ENCODE measurements at regions not wholly inside any gene's neighbourhood (a gene's known extent, or its start where the extent isn't known, plus 50 kb on each side); places are given as distances from the start of the nearest gene placed in this dataset.

DNA sequence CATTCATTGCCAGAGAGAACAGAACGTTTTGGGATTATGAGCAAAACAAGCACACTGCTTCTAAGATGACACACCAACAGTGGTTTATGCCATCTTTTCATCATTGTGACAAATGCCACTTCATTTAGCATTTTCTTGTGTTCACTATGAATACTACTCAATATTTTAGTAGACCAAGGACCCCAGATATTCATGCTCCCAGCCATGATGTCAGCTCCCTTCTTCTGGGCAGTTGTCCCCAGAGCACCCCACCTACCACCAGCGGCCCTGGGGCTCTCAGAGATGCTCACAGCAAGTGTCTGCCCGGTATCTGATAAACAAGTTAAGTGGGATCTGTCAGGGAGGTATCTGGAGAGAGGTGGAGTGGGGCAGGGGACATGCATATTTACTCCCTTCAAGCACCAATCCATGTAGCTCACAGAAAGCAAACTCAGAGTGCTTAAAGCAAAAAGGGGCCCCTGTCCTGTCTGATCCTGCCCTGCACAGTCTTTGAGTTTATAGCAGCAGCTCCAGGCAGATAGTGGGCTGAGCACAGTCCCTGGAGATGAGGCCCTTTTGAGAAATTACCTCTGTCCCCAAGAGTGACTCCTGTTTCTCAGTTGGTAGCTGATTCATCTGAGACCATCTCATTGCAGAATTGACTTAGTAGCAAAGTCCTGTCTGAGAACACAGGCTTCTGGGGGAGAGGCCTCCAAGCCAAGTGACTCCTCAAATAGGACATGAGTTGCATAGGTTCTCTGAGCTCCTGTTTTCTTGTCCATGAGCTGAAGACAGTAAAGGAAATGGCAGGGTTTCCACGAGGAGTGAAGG, 281.8 kb upstream of the KLF6 start:
- no peak overlapping the region for H3K4me3 ChIP-seq (ENCODE audit: control insufficient read depth, low read depth, low read length)
- TF ChIP-seq, protein P1, sequence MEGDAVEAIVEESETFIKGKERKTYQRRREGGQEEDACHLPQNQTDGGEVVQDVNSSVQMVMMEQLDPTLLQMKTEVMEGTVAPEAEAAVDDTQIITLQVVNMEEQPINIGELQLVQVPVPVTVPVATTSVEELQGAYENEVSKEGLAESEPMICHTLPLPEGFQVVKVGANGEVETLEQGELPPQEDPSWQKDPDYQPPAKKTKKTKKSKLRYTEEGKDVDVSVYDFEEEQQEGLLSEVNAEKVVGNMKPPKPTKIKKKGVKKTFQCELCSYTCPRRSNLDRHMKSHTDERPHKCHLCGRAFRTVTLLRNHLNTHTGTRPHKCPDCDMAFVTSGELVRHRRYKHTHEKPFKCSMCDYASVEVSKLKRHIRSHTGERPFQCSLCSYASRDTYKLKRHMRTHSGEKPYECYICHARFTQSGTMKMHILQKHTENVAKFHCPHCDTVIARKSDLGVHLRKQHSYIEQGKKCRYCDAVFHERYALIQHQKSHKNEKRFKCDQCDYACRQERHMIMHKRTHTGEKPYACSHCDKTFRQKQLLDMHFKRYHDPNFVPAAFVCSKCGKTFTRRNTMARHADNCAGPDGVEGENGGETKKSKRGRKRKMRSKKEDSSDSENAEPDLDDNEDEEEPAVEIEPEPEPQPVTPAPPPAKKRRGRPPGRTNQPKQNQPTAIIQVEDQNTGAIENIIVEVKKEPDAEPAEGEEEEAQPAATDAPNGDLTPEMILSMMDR (IDR thresholded peaks at IDR 0.05; ENCODE audit: control insufficient read depth, insufficient read depth, low read depth, low read length, missing control alignments): no peak
- DNase-seq (ENCODE audit: low read depth): no peak

DNA sequence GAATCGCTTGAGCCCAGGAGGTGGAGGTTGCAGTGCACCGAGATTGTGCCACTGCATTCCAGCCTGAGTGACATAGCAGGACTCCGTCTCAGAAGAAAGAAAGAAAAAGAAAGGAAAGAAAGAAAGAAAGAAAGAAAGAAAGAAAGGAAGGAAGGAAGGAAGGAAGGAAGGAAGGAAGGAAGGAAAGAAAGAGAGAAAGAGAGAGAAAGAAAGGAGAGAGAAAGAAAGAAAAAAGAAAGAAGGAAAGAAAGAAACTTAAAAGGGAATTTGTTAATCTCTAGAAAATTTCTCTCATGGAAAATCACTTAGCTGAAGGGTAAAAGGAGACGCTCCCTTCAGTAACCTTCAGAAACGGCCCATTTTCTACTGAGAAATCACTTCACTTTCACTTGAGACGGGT, 279.5 kb upstream of the KLF6 start:
- DNase-seq (ENCODE audit: low read depth): no peak
- H3K4me3 ChIP-seq (ENCODE audit: control insufficient read depth, low read depth, low read length): no peak overlapping the region
- TF ChIP-seq, protein P1 (IDR thresholded peaks at IDR 0.05; ENCODE audit: control insufficient read depth, insufficient read depth, low read depth, low read length, missing control alignments): no peak

DNA sequence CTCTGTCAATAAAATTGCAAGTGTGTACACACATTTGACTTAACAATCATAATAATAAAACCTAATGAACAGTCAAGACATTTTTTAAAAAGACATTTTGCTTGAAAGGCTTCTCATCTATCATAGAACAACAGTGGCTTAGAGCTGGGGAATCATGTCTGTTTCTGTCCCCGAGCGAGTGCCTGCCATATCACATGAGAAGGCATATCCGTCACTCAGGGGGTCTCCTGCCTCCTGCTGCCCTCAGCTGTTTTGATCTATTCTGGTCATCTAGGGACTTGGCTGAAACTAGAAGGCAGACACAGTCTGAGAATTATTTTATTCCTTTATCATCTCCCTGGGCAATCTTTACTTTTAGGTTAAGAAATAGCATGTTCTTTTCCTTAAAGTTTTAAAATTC, 278.7 kb upstream of the KLF6 start:
- no peak for DNase-seq (ENCODE audit: low read depth)
- TF ChIP-seq, protein P1 (IDR thresholded peaks at IDR 0.05; ENCODE audit: control insufficient read depth, insufficient read depth, low read depth, low read length, missing control alignments): no peak

DNA sequence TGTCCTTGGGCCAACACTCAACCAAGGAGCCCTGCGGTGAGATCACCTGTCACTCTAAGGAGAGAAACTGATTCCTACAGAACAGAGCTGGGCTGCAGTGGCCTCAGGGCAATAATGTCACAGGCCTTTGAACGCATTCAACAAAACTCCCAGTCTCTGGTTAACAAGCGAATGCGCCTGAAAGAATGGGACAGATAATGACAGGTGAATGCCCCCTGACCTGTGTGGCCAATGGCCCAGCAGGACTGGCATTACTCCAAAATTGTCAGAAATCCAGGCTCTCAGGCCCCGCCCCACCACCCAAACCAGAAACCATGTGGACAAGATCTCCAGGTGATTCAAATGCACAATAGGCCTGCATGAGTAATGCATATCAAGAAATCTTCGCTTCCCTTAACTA, 277.7 kb upstream of the KLF6 start:
- TF ChIP-seq, protein P1 (IDR thresholded peaks at IDR 0.05; ENCODE audit: control insufficient read depth, insufficient read depth, low read depth, low read length, missing control alignments): no peak
- no peak overlapping the region for H3K4me3 ChIP-seq (ENCODE audit: control insufficient read depth, low read depth, low read length)

More for the DNA sequence above, 278.7 kb upstream of the KLF6 start:
- no peak overlapping the region for H3K4me3 ChIP-seq (ENCODE audit: control insufficient read depth, low read depth, low read length)

DNA sequence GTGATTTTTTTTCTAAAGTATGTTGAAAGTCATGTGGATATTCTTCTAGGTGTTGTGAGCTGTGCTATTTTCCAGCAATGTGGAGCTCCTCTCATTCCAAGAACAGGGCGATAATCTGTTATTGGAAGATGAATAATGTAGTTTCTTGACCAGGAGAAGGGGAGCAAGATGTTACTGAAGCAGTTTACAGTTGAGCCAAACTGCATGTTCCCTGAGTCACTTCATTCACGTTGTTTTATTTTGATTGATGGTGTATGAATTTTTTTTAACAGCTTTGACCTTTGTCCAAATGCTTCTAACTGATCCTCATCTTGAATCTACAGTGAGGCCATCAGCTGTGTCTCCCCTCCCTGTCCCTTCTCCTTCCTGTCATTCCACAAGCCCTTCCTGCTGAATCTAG, 277.1 kb upstream of the KLF6 start:
- TF ChIP-seq, protein P1 (IDR thresholded peaks at IDR 0.05; ENCODE audit: control insufficient read depth, insufficient read depth, low read depth, low read length, missing control alignments): no peak
- DNase-seq (ENCODE audit: low read depth): no peak
- no peak overlapping the region for H3K4me3 ChIP-seq (ENCODE audit: control insufficient read depth, low read depth, low read length)

More for the DNA sequence above, 277.7 kb upstream of the KLF6 start:
- DNase-seq (ENCODE audit: low read depth): no peak

DNA sequence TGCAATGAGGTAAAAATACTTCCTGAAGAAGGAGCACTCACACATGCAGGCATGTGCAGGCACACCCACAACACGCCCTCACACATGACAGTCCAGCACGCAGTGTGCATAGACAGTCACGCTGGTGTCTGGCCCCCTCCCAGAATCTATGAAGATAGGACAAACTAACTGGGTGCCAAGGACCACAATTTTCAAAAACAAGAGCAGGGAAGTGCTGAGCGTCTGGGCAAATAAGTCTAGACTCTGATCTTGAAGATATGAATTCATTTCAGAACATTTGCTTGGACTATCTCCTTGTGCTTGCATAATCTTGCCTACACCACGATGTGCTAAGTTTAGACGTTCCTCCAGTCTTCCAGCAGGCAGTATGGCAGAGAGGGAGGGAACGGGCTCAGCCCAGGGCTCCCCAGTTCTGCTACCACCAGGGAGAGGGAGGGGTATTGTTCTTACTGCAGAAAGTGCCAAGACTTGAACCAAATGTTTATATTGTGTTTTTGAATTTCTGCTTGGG, 276.5 kb upstream of the KLF6 start:
- H3K4me3 ChIP-seq (ENCODE audit: control insufficient read depth, low read depth, low read length): no peak overlapping the region
- TF ChIP-seq, protein P1 (IDR thresholded peaks at IDR 0.05; ENCODE audit: control insufficient read depth, insufficient read depth, low read depth, low read length, missing control alignments): no peak
- DNase-seq (ENCODE audit: low read depth): no peak

Data from AG09309 (cell line).